ENCODE measurements at regions not wholly inside any gene's neighbourhood (a gene's known extent, or its start where the extent isn't known, plus 50 kb on each side); places are given as distances from the start of the nearest gene placed in this dataset.

DNA sequence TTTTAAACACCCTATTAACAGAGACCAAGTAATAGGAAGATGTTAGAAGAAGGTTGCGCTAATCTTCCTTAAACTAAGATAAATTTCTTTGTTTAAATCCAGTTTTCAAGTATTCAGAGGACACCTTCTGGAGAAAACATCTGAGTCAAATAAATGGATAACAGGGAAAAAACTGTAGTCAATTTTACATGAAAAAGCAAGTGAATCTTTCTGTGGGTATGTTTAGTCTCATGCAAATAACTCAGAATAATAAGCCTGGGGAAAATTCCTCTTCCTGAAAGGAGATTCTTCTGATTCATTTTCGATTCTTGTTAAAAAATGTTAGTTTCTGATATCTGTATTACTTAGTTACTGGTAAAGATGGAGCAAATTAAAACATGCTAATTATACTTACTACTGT, 145.5 kb downstream of the CTH start:
- TF ChIP-seq POLR2A (IDR thresholded peaks at IDR 0.05; ENCODE audit: low read length) (no peak), GATA1 (IDR thresholded peaks at IDR 0.05; ENCODE audit: low read depth, low read length) (no peak)

All from erythroblast (primary cell).